IPS-11a (cell line): ENCODE measurements at regions not wholly inside any gene's neighbourhood (a gene's known extent, or its start where the extent isn't known, plus 50 kb on each side); places are given as distances from the start of the nearest gene placed in this dataset.

ENCODE experiments used
- H3K4me3 ChIP-seq: one replicate; pipeline ENCODE4 v1.5.1; 2013; ENCODE audit warnings: low read depth, low read length, control low read depth

DNA sequence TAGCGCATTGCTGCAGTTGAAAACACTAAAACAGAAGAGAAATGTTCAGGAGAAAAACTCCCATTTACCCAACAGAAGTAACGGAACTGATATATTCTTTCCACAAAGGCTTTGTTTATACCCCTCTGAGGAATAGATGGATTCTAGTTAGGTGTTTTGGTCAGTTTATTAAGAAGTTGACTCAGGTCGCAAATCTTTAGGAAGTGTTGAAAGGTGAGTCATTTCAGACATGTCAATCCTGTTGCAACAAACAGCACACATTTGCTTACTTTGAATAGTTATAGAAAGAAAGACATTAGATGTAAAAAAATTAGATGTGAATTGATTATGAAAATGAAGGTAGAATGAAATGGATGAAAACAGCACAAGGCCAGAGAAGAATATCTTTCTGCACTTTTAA is 941.0 kb downstream of the KCNJ2 start:
- no peak overlapping the region for H3K4me3 ChIP-seq

DNA sequence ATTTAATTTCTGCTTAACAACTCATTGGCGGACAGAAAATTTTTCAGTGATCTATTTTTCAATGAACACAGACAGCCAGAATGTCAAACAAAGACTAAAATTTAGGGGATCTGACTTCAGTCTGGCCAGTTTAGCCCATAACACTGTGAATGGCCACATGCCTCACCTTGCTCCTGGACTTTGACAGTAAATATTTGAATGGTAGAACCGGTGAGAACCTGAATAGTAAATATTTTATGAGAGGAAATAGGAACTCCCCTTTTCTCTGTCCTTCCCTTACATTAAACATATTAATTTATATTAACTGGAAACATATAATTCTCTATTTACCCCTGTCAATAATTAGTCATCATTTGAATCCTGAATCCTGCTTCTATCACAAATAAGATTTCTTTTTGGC is 942.1 kb downstream of the KCNJ2 start:
- H3K4me3 ChIP-seq: no peak overlapping the region

DNA sequence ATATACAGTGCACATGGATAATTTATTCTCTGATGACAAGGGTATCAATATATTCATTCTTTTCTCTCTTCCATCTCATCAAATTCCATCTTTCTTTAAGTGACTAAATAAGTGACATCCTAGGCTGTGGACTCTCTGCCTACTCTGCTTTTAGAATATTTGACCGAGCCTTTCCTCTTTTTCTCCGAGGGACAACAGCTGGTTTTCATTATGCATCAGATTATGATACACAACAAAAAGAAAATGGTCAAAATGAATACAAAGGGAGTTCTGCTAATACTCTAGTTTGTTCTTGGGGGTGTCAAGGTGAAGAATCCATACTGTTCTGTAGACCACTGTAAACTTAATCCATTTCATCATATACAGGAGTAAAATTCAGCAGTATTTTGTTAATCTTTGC is 942.6 kb downstream of the KCNJ2 start:
- H3K4me3 ChIP-seq: no peak overlapping the region

DNA sequence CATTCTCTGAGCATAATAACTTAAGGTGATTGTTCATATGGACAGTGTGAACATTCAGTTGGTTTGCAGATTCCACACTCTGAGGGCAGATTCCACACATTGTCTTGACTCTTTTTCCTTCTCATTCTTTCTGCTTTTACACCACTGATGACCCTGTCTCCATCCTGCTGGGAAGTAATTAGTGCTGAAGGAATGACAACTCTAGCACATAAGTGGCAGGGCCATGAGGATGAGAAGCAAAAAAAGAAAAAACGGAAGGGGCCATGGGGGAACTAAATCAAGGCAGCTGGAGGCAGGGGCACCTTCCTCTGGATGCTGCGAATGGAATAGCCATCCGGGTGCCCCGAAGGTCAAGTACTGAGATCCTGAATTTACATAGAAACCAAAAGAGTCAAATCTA is 944.0 kb downstream of the KCNJ2 start:
- no peak overlapping the region for H3K4me3 ChIP-seq

DNA sequence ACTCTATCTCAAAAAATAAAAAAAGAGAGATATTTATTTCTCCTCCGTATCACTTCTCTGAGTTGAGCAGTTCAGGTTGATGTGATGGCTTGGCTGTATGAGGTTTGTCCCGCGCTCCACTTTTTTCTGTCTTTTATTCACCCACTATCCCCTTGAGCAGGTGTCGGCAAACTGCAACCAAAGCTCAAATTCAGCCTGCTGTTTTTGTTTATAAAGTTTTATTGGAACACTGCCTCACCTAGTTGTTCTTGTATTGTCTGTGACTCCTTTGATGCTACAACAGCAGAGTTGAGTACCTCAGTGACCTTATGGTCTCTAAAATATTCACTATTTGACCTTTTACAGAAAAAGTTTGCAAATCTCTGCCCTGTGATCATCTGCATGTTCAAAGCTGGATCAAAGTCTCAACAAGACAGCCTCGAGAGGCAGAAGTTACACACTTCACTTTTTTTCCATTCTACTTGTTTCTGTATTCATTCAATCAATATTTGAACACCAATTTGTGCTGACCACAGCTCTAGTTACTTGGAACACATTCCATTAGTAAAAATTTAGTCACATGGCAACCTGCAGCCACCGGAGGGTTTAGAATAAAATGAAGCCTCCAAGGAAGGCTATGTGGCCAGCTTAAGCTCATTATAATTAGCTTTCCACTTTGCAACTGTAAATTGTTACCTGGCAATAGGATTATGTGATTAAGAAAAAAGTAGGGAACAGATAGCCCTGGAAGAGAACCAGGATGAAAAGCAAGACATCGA is 945.8 kb downstream of the KCNJ2 start:
- no peak overlapping the region for H3K4me3 ChIP-seq

DNA sequence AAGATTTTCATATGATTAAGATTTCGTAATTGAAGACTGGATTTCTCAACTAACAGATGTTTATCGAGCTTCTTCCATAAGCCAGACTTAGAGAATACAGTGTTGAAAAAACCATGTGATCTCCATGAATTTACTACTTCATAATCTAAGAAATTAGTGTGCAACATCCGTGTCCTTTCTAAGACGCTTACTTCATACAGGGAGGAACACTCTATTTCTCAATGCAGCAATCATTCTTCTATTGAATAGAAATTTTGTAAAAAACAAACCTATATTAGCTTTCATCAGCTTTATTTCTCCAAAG is 946.3 kb downstream of the KCNJ2 start:
- no peak overlapping the region for H3K4me3 ChIP-seq

DNA sequence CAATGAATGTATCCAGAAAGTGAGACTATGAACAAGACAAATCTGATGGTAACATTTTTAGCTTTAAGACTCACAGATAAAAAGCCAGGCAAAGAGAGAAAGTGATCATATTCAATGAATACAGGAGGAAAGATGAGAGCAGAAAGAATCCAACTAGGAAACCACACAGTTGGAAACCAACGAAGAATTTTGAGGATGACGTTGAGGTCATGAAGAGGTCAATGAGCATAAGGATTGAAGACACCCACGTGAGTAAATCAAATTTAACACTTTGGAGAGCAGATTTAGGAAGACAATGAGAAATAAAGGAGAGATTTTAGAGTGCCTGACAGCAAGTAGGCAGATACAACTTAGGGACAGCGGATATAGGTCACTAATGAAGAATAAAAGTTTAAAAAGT is 948.1 kb downstream of the KCNJ2 start:
- no peak overlapping the region for H3K4me3 ChIP-seq

DNA sequence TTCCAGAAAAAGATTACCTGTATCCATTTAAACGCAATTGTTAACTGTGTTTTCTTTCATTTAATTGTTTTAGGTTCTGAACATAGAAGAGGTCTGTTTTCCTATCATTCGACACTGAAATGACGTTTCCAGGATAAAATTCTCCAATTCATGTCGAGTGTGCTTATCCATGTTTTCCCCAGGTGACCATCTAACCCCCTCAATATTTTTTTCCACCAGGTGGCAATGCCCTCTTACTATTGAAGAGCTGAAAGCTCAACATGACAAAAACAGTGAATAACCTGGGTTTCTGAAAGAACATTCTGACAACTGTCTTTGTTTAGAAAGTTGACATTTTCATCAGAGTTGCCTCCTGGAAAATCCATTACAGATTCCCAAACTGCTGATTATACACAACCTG is 948.7 kb downstream of the KCNJ2 start:
- no peak overlapping the region for H3K4me3 ChIP-seq

DNA sequence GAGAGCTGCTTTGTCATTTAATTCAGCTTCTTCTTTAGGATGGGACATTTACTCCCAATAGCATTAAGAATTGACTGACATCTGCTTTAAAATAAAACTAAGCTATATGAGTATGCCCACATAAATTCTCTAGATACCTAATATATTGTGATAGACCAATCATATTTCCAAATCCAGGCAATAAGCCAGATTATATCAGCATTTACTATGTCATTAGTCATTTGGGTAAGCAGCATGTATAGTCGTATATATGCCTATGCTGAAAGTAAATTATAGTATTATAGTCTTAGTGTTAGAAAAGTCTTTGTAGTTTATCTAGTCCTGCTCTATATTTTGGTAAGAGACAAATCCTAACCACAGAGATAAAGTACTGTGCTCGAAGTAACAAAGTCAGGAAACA is 958.1 kb downstream of the KCNJ2 start:
- H3K4me3 ChIP-seq: no peak overlapping the region

DNA sequence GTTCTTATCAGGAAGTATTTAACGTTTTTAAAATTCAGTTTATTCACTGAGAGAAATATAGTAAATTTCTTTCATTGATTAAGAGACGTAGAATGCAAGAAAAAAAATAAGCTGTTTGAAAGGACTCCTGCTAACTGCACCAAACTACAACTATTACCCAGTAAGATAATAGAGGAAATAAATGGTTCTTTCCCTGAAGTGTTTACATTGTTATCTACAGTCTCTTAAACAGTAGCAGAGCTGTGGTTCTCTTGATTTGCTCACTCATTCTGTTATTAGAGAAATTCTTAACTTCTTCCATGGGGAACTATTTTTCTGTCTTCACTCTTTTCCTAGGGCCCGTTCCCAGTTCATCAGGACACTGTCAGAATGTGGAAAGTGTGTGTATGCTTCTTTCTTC is 973.0 kb downstream of the KCNJ2 start:
- no peak overlapping the region for H3K4me3 ChIP-seq

DNA sequence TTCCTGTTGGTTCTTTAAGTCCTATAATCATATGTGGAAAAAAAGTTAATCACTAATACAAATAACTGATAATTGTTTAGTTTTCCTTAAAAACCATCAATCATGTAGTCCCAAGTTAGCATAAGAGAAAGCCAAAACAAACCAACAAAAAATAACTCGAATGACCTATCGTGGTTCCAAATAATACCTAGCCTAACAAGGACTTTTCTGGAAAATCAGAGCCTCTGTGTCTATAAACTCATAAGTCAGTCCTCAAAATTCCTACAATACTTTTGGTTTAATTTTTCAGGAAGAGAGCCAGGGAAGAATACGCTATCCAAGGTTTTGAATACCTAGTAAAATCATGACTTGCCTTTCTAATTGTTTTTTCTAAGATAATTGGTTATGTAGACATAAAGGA is 975.3 kb upstream of the SOX9 start:
- no peak overlapping the region for H3K4me3 ChIP-seq

DNA sequence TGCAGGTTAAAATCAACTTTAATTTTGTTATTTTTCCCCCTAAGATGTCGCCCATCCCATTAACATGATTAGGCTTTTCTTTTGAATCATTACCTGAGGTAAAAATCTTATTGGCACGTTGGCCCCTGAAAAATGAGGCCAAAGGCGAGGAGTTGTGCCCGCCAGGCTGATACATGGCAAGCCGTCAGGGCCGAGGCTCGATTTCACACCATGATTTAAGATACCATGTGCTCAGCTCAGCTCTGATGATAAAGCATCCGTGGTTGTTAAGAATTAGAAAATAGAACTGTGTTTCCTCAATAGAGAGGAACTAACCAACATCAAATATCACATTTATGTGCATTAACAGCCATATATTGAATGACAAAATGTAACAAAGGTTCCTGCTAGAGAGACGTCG is 972.9 kb upstream of the SOX9 start:
- H3K4me3 ChIP-seq: no peak overlapping the region

DNA sequence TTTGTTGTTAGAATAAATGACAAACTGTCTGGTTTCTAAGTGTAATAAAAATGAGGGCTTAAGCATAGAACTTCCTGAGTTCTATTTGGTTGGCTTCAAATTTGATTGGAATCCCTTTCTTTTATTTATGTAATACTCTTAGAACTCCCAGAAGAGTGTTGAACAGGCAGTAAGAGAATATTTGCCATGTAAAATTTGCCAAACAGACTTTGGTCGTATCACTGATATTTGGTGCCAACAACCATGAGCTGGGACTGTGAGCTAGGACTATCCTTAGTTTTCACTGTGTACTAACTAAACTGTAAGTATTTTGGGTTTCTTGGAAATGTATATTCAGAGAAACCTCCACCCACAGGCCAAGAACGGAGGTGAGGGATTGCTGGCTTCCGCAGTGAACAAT is 971.2 kb upstream of the SOX9 start:
- no peak overlapping the region for H3K4me3 ChIP-seq

DNA sequence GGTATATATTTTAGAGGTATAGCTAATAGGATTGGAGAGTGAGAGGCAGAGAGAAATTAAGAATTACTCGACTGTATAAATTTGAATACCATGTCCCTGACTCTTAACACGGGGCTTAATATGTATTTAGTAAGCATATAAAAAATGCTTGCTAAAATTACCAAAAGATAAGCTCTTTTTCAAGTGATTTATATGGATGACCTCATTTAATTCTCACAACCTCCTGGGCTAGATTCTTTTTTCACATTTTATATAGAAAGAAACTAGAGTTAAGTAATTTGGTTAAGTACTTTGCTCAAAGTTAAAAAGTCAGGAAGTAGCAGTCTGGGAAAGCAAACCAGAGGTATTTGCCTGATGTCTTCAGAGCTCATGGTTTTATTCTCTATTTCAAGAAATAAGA is 963.5 kb upstream of the SOX9 start:
- no peak overlapping the region for H3K4me3 ChIP-seq

DNA sequence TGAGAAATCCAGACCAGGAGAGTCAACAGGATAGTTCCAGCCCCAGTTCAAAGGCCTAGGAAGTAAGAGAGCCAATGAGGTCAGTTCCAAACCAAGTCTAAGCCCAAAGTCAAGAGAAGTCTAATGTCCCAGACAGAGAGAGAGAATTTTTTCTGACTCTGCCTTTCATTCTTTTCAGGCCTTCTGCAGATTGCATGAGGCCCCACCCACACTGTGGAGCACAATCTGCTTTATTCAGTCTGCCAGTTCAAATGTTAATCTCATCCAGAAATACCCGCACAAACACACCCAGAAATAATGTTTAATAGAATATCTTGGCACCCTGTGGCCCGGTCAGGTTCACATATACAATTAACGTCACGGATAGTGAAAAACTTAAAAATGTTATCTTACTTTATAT is 962.4 kb upstream of the SOX9 start:
- no peak overlapping the region for H3K4me3 ChIP-seq

DNA sequence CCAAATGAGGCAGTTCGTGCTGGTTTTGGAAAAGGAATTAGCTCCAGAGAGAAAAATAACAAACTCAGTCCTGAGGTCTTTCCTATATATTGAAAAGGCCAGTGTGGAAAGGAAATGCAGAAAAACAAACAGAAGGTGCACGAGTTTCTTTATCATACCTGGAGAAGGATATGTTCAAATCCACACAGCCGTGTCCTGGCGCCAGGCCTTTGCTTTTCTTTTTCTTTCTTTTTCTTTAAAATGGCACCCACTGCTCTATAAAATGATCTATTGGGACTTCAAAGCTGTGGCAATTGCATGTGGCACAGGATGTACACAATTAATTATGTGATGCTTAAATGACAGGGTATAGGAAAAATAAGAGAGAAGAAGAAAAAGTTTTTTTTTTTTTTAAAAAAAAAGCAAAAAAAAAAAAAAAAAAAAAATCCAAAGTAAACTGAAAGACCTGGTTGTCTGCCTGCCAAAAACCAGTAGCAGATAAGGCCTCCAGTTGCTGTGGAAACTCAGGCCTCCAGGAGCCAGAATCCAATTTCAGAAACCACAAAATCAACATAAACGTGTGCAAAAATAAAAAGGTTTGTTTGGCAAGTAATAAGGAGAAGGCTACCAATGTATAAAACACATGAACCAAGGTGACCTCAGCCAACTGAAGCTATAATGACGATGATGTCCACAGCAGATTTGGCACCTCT is 957.6 kb upstream of the SOX9 start:
- H3K4me3 ChIP-seq: no peak overlapping the region

DNA sequence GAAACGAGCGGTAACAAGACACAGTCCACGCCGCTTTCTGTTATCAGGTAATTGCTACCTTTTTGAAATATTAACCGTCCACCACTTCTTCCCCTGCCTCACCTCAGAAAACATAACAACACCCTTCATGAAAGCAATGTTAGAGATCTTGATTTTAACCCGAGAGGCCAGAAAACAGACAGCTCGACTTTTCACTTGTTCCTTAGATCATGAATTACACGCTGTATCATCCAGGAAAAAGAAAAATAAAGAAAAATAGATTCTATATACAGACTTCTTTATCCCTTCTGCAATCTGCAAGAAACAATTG is 957.1 kb upstream of the SOX9 start:
- no peak overlapping the region for H3K4me3 ChIP-seq

DNA sequence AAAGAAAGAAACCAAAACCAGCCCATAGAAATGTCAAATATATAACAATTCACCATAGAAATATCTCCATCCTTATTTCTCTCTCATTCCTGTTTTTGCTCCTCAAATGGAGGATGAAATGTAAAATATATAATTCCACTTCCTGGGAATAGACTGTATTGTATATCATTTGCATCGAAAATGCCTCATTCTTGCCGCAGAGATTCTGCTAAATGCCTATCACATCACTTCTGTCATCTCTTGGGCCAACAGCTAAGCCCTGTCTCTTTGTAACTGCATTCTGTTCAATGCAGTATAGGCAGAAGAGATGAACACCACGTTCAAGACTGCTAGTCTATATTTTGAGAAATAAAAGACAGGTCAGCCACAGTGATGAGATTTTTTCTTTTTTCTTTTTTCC is 956.3 kb upstream of the SOX9 start:
- H3K4me3 ChIP-seq: no peak overlapping the region

DNA sequence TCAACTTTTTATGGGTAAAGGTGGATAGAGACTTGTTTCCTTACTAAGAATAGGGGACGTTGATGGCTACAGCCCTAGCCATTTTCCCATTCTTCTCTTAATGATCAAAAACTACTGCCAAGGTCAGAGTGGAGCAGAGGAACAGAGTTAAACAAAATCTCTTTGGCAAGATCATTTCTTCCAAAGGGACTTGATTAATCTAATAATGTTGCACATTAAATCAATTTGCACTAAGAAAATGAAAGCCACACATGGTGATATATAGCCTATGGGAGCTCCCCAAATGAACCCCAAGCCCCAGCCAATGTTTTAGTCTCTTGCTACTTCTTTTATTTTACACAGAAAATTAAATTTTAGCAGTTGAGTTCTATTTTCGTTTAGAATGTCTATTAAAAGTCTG is 954.5 kb upstream of the SOX9 start:
- no peak overlapping the region for H3K4me3 ChIP-seq

DNA sequence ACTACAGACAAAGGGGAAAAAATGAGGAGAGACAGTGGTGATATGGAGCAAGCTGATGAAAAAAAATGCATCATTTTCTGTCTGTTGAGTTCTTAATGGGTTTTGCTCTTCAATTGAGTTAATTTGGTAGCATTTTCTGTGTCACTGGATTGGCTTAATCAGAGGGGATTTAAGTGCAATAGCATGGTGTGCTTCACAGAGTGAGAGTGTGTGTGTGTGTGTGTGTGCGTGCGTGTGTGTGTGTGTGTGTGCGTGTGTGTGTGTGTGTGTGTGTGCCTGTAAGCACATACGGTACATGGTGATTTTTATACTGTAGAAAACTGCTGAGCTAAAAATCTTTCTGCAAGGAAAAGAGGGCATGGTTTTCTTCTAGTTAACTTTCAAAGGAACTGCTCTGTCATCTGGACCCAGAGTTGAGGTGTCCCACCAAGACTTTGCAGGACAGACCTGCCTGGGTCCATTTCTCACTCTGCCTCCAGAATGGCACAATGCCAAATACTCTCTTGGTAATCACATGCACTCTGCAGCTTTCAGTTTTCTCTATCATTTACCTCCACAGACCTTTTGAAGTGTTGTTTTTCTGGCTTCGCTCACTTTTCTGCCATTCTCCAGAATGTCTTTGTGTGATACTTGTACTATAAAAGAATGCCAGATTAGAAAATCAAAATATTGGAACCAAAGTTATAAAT is 952.6 kb upstream of the SOX9 start:
- no peak overlapping the region for H3K4me3 ChIP-seq

DNA sequence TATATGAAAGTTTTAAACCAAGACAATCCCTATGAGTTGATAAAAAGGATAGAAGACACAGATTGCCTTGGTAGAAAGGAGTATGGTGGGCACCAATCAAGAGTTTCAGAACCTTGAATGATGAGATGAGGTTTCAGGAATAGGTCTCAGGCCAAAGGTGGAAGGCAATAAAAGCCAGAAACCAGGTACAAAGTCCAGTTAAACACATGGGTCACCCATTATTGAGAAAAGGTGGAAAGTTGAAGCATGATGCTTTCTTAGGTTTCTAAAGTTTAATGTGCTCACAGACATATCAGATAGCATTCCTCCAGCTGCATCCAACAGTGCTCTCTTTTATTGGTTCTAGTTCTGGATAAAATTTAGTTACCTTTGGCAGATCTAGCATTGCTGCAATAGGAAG is 950.8 kb upstream of the SOX9 start:
- no peak overlapping the region for H3K4me3 ChIP-seq

DNA sequence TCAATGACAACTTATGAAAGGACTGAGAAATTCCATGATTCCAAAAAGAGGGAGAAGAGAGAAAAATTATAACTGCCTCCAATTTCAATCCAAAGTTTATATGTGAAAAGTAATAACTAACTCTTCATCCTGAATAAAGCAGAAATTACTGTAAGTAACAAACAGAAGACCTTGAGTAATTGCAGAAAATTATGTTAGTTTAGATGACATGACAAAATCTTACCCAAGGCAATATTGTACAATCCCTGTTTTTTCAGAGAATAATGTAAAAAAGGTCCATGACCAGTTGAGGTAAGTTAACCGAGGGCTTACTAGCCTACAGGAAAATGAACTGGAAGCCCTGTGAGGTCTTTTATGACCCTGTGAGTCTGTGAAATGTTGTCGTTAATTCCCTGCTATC is 949.5 kb upstream of the SOX9 start:
- H3K4me3 ChIP-seq: no peak overlapping the region

DNA sequence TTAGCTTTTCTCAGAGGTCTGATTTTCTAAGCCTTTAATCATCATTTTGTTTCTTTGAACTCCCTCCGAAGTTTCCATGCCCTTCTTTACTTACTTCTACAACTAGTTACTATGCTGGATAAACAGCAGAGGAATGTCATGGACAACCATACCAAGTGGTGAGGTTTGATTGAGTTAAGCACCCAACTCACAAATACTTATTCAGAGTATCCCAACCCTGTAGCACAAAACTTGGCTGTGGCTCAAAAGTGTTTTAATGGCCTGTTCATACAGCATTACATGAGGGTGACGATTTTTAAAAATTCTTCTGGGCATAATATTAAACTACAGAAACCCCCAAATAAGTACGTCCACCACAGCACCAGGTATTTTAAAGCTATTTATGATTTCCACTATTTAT is 946.8 kb upstream of the SOX9 start:
- H3K4me3 ChIP-seq: no peak overlapping the region
